ENCODE measurements at regions not wholly inside any gene's neighbourhood (a gene's known extent, or its start where the extent isn't known, plus 50 kb on each side); places are given as distances from the start of the nearest gene placed in this dataset.
"Not testable (repeated sequence)": the region's sequence is repeated elsewhere in the genome, so short reads cannot be mapped to it uniquely, and the experiment has no call there.

- no peak for ATAC-seq
Observed at GRCh38 chr1:82062206-82062605, 261.5 kb downstream of the ADGRL2 start.

GRCh38 chr1:82059959-82060358 lies 259.2 kb downstream of the ADGRL2 start:
- TF ChIP-seq, protein P1, sequence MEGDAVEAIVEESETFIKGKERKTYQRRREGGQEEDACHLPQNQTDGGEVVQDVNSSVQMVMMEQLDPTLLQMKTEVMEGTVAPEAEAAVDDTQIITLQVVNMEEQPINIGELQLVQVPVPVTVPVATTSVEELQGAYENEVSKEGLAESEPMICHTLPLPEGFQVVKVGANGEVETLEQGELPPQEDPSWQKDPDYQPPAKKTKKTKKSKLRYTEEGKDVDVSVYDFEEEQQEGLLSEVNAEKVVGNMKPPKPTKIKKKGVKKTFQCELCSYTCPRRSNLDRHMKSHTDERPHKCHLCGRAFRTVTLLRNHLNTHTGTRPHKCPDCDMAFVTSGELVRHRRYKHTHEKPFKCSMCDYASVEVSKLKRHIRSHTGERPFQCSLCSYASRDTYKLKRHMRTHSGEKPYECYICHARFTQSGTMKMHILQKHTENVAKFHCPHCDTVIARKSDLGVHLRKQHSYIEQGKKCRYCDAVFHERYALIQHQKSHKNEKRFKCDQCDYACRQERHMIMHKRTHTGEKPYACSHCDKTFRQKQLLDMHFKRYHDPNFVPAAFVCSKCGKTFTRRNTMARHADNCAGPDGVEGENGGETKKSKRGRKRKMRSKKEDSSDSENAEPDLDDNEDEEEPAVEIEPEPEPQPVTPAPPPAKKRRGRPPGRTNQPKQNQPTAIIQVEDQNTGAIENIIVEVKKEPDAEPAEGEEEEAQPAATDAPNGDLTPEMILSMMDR (IDR thresholded peaks at IDR 0.05 in 4 of 5, conservative IDR thresholded peaks at IDR 0.05 in 1 of 5): no peak
- no peak for TF ChIP-seq POLR2A (IDR thresholded peaks at IDR 0.05)
- intact Hi-C loops (cut with DNase I; ENCODE audit: low total_unique reads): no loop called here
- DNase-seq: no peak
- no peaks in the 10 kb centered on the region for H3K4me1 ChIP-seq
- in situ Hi-C loops (cut with MboI; ENCODE audit: low sequenced_read_pairs in 4 of 4): no loop called here
- ATAC-seq: no peak
- H3K27ac ChIP-seq: no peak overlapping the region
- no peaks in the 10 kb centered on the region for H3K9me3 ChIP-seq
- no peaks in the 10 kb centered on the region for H3K27me3 ChIP-seq
- no peaks in the 10 kb centered on the region for H3K36me3 ChIP-seq
- no peak overlapping the region for H3K4me3 ChIP-seq

More at GRCh38 chr1:82062206-82062605, 261.5 kb downstream of the ADGRL2 start:
- TF ChIP-seq POLR2A (IDR thresholded peaks at IDR 0.05): no peak
- TF ChIP-seq, protein P1 (IDR thresholded peaks at IDR 0.05 in 4 of 5, conservative IDR thresholded peaks at IDR 0.05 in 1 of 5): no peak
- Histone ChIP-seq H3K4me3 (no peak overlapping the region), H3K36me3 (no peaks in the 10 kb centered on the region), H3K9me3 (no peaks in the 10 kb centered on the region), H3K27me3 (no peaks in the 10 kb centered on the region), H3K27ac (no peak overlapping the region), H3K4me1 (peaks cover 0 to 7% of the 10 kb centered on the region in 2 donors)
- DNase-seq: no peak
- in situ Hi-C loops (cut with MboI; ENCODE audit: low sequenced_read_pairs in 4 of 4): no loop called here
- intact Hi-C loops (cut with DNase I; ENCODE audit: low total_unique reads): no loop called here

GRCh38 chr1:82057011-82057410 lies 256.3 kb downstream of the ADGRL2 start:
- intact Hi-C loops (cut with DNase I; ENCODE audit: low total_unique reads) (no loop called here), in situ Hi-C loops (cut with MboI; ENCODE audit: low sequenced_read_pairs in 4 of 4) (no loop called here)
- DNase-seq (no peak), ATAC-seq (no peak)
- Histone ChIP-seq H3K27me3 (no peaks in the 10 kb centered on the region), H3K4me1 (no peaks in the 10 kb centered on the region), H3K27ac (no peak overlapping the region), H3K9me3 (no peaks in the 10 kb centered on the region), H3K36me3 (no peaks in the 10 kb centered on the region), H3K4me3 (no peak overlapping the region)
- TF ChIP-seq POLR2A (IDR thresholded peaks at IDR 0.05): no peak
- TF ChIP-seq, protein P1 (IDR thresholded peaks at IDR 0.05 in 4 of 5, conservative IDR thresholded peaks at IDR 0.05 in 1 of 5): no peak

DNA sequence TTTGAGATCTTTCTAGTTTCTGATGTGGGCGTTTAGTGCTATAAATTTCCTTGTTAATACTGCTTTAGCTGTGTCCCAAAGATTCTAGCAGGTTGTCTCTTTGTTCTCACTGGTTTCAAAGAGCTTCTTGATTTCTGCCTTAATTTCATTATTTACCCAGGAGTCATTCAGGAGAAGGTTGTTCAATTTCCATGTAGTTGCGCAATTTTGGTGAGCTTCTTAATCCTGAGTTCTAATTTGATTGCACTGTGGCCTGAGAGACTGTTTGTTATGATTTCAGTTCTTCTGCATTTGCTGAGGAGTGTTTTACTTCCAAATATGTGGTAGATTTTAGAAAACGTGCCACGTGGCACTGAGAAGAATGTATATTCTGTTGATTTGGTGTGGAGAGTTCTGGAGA lies 254.6 kb downstream of the ADGRL2 start:
- H3K27ac ChIP-seq; H3K4me3 ChIP-seq; H3K27me3 ChIP-seq; ATAC-seq; in situ Hi-C loops (cut with MboI; ENCODE audit: low sequenced_read_pairs in 4 of 4); DNase-seq; H3K9me3 ChIP-seq; H3K36me3 ChIP-seq; intact Hi-C loops (cut with DNase I; ENCODE audit: low total_unique reads); H3K4me1 ChIP-seq: not testable (repeated sequence)

DNA sequence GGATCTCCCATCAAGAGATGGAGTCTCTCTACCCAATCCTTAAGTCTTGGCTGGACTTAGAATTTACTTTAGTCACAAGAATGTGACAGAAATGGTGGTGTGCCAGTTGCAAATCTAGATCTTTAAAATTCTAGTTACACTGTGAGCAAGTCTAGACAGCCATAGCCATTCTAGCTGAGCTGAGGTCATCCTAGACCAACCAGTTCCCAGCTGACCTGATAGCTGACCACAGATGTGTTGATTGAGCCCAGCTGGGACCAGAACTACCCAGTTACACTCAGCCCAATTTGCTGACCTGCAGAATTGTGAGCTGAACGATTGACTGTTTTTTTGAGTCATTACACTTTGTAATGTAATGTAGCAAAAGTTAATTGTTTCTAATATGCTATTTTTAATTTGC lies 251.8 kb downstream of the ADGRL2 start:
- intact Hi-C loops (cut with DNase I; ENCODE audit: low total_unique reads): no loop called here

More for the DNA sequence above, 251.8 kb downstream of the ADGRL2 start:
- Histone ChIP-seq H3K27ac (no peak overlapping the region), H3K36me3 (no peaks in the 10 kb centered on the region), H3K4me3 (no peak overlapping the region), H3K27me3 (no peaks in the 10 kb centered on the region), H3K4me1 (no peaks in the 10 kb centered on the region), H3K9me3 (no peaks in the 10 kb centered on the region)
- in situ Hi-C loops (cut with MboI; ENCODE audit: low sequenced_read_pairs in 4 of 4): no loop called here
- DNase-seq (no peak), ATAC-seq (no peak)
- TF ChIP-seq, protein P1 (IDR thresholded peaks at IDR 0.05 in 4 of 5, conservative IDR thresholded peaks at IDR 0.05 in 1 of 5): no peak
- no peak for TF ChIP-seq POLR2A (IDR thresholded peaks at IDR 0.05)

Data from gastrocnemius medialis (tissue), 4 donors.